ENCODE measurements at regions not wholly inside any gene's neighbourhood (a gene's known extent, or its start where the extent isn't known, plus 50 kb on each side); places are given as distances from the start of the nearest gene placed in this dataset.

- TF ChIP-seq POLR2A (IDR thresholded peaks at IDR 0.05): no peak
- no peak for TF ChIP-seq CTCF (IDR thresholded peaks at IDR 0.05)
Measured at GRCh38 chr4:115660465-115660864, 547.0 kb upstream of the NDST4 start.
